K562 (cell line): ENCODE measurements at regions not wholly inside any gene's neighbourhood (a gene's known extent, or its start where the extent isn't known, plus 50 kb on each side); places are given as distances from the start of the nearest gene placed in this dataset.

ENCODE experiments used
- ATAC-seq: fragments of 200-7000 bp; cut with Tn5 transposase; 3 replicates; pipeline ENCODE4 v1.9.1; 2020; ENCODE audit warnings: moderate library complexity
- BruUV-seq: library from RNA; stranded (reverse); fragments of 400-500 nt; replicated peaks from 2 replicates; lab custom pipeline; 2021; lab: Mats Ljungman, UMichigan
- CTCF ChIA-PET: fragments of 300-600 bp; formaldehyde crosslinking; extraction: SDS; loops from one replicate; lab custom pipeline; 2021; ENCODE audit warnings: low intra/inter-chr PET ratio; lab: Yijun Ruan, JAX
- POLR2A ChIA-PET: fragments of 300-600, 350-650 bp; sonication (Branson Sonifier 250); formaldehyde crosslinking; extraction: SDS; loops from one replicate; lab custom pipeline; 2021; ENCODE audit warnings: antibody characterized with exemption, inconsistent platforms; lab: Yijun Ruan, JAX
- DNase-seq, 4 experiments: peaks; one replicate each; pipeline versions ENCODE4 v3.0.0 to v3.0.0-alpha.2; 2011 to 2018; ENCODE audit warnings: low spot score in 3 of 4, mixed read lengths in 3 of 4; ENCODE audit errors: extremely low read depth in 1 of 4
- FAIRE-seq: peaks from 2 replicates; lab custom pipeline; 2011; peaks lifted over from hg19 to GRCh38; lab: Jason Lieb, UNC
- H2AFZ ChIP-seq: 2 replicates; pipeline ENCODE4 v1.6.0; 2011; ENCODE audit warnings: low read depth, low read length, control low read depth, inconsistent platforms
- H3K27ac ChIP-seq: fragments of 200-600 bp; 3 replicates; pipeline ENCODE4 v1.8.0; 2011; ENCODE audit warnings: low read depth, mild to moderate bottlenecking, control low read depth, inconsistent platforms, low read length, moderate library complexity, mixed read lengths; ENCODE audit errors: extremely low read depth
- H3K27me3 ChIP-seq, 2 experiments: fragments of 300-600 bp in 1 of 2; 2 replicates in 1 of 2; 3 replicates in 1 of 2; pipeline versions ENCODE4 v1.6.0 to v1.8.0; 2011; ENCODE audit warnings: inconsistent platforms in 2 of 2, low read length in 2 of 2, mild to moderate bottlenecking in 1 of 2, mixed read lengths in 1 of 2, moderate library complexity in 1 of 2; ENCODE audit not compliant: control insufficient read depth in 2 of 2, insufficient read depth in 2 of 2
- H3K36me3 ChIP-seq: fragments of 300-600 bp; 3 replicates; pipeline ENCODE4 v1.8.0; 2011; ENCODE audit warnings: mild to moderate bottlenecking, low read length, inconsistent platforms; ENCODE audit not compliant: control insufficient read depth, insufficient read depth
- H3K4me1 ChIP-seq, 2 experiments: fragments of 200-600 bp in 1 of 2; replicated peaks in 1 of 2; 2 replicates in 1 of 2; 3 replicates in 1 of 2; pipeline versions ENCODE4 v1.5.1 to v1.8.0; 2011; ENCODE audit warnings: inconsistent platforms in 2 of 2, low read length in 2 of 2, mild to moderate bottlenecking in 1 of 2, mixed read lengths in 1 of 2, moderate library complexity in 1 of 2; ENCODE audit not compliant: control insufficient read depth in 2 of 2, insufficient read depth in 2 of 2
- H3K4me2 ChIP-seq: 2 replicates; pipeline ENCODE4 v1.6.1; 2011; ENCODE audit warnings: low read length, control low read depth, inconsistent platforms, mixed read lengths; ENCODE audit not compliant: insufficient read depth
- H3K4me3 ChIP-seq: fragments of 200-600 bp; sonication (generic), shearing (Covaris generic); 2 replicates; pipeline ENCODE4 v1.5.1; 2016; ENCODE audit warnings: control low read depth, inconsistent platforms
- H3K79me2 ChIP-seq: fragments of 200-600 bp; 3 replicates; pipeline ENCODE4 v1.8.0; 2011; ENCODE audit warnings: low read length, inconsistent platforms; ENCODE audit not compliant: control insufficient read depth, insufficient read depth
- H3K9ac ChIP-seq, 2 experiments: 2 replicates each; pipeline versions ENCODE4 v1.6.0 to v1.6.1; 2011; ENCODE audit warnings: low read depth in 2 of 2, low read length in 2 of 2, control low read depth in 1 of 2, inconsistent platforms in 1 of 2, mild to moderate bottlenecking in 1 of 2, mixed read lengths in 1 of 2; ENCODE audit not compliant: insufficient read depth in 1 of 2
- H3K9me1 ChIP-seq: one replicate; pipeline ENCODE4 v1.6.0; 2011; ENCODE audit warnings: inconsistent platforms, mild to moderate bottlenecking, low read length, moderate library complexity; ENCODE audit not compliant: control insufficient read depth, insufficient read depth
- H3K9me3 ChIP-seq: replicated peaks from 2 replicates; pipeline ENCODE4 v1.5.1; 2011; ENCODE audit warnings: low read depth, low read length, inconsistent platforms; ENCODE audit not compliant: control insufficient read depth, insufficient read depth
- H4K20me1 ChIP-seq: replicated peaks from 2 replicates; pipeline ENCODE4 v1.6.1; 2011; ENCODE audit warnings: low read length, inconsistent platforms, mixed read lengths; ENCODE audit not compliant: control insufficient read depth, insufficient read depth
- CEBPG ChIP-seq, 3 experiments: fragments of 200-800 bp in 1 of 3; sonication (Bioruptor generic) in 1 of 3; sonication (generic) in 1 of 3; formaldehyde crosslinking in 1 of 3; IDR thresholded peaks in 2 of 3; conservative IDR thresholded peaks in 1 of 3; 2 replicates each; pipeline versions ENCODE4 v1.6.1 to v1.8.0; 2016 to 2022; ENCODE audit warnings: missing compliant biosample characterization in 2 of 3, missing genetic modification characterization in 2 of 3, mild to moderate bottlenecking in 1 of 3, missing genetic modification reagents in 1 of 3
- CHD4 ChIP-seq: fragments of 200-600 bp; sonication (generic); IDR thresholded peaks from 3 replicates; pipeline ENCODE4 v1.6.1; 2012; ENCODE audit warnings: low read depth, mild to moderate bottlenecking, mixed read lengths, low read length, inconsistent platforms; ENCODE audit not compliant: insufficient read depth, insufficient replicate concordance, poor library complexity, severe bottlenecking
- ELF4 ChIP-seq: fragments of 450-650 bp; formaldehyde crosslinking; IDR thresholded peaks from 2 replicates; pipeline ENCODE4 v1.4.0; 2022; ENCODE audit warnings: missing genetic modification characterization
- GTF2E2 ChIP-seq: fragments of 200-800 bp; sonication (Bioruptor generic); IDR thresholded peaks from 2 replicates; pipeline ENCODE4 v1.6.1; 2016; ENCODE audit warnings: missing genetic modification characterization, missing compliant biosample characterization
- KLF16 ChIP-seq: IDR thresholded peaks from 2 replicates; pipeline ENCODE4 v1.6.1; 2016; ENCODE audit warnings: antibody characterized with exemption
- MAZ ChIP-seq, 2 experiments: fragments of 450-650 bp in 1 of 2; sonication (generic) in 1 of 2; formaldehyde crosslinking; IDR thresholded peaks in 1 of 2; conservative IDR thresholded peaks in 1 of 2; 2 replicates each; pipeline versions ENCODE4 v1.4.0 to v1.5.0; 2020; ENCODE audit warnings: mild to moderate bottlenecking in 1 of 2, missing genetic modification reagents in 1 of 2
- NCOR1 ChIP-seq: fragments of 450-650 bp; IDR thresholded peaks from 2 replicates; pipeline ENCODE4 v1.6.1; 2016; ENCODE audit warnings: mild to moderate bottlenecking, moderate library complexity
- RBFOX2 ChIP-seq: fragments of 200-400 bp; formaldehyde crosslinking; IDR thresholded peaks from 2 replicates; pipeline ENCODE4 v1.6.1; 2017; ENCODE audit warnings: low read depth, mild to moderate bottlenecking, low read length, moderate library complexity
- THRAP3 ChIP-seq: fragments of 450-650 bp; IDR thresholded peaks from 2 replicates; pipeline ENCODE4 v1.6.1; 2016; ENCODE audit warnings: mild to moderate bottlenecking, inconsistent platforms, borderline replicate concordance
- ZBTB12 ChIP-seq: fragments of 250-450 bp; sonication (Bioruptor Pico); IDR thresholded peaks from 2 replicates; pipeline ENCODE4 v1.4.0; 2020
- ZC3H11A ChIP-seq: IDR thresholded peaks from 2 replicates; pipeline ENCODE4 v1.6.1; 2012; ENCODE audit warnings: low read depth, low read length, improper control_type of control experiment
- ZNF57 ChIP-seq: fragments of 450-650 bp; formaldehyde crosslinking; IDR thresholded peaks from 2 replicates; pipeline ENCODE4 v1.4.0; 2020; ENCODE audit warnings: mild to moderate bottlenecking, moderate library complexity
- ZNF766 ChIP-seq: fragments of 200-800 bp; sonication (Bioruptor generic); conservative IDR thresholded peaks from 2 replicates; pipeline ENCODE4 v1.6.1; 2016; ENCODE audit warnings: missing genetic modification characterization, missing compliant biosample characterization
- WGBS: fragments of 100-300 bp; shearing (Covaris generic); methylation state at CpG from one replicate; pipeline ENCODE4 v1.1.6; 2016; ENCODE audit warnings: low coverage, mixed read lengths; ENCODE audit not compliant: insufficient coverage; ENCODE audit errors: missing lambda C conversion rate; 5-methylcytosine and 5-hydroxymethylcytosine counted together
- in situ Hi-C: fragments of 300-500 bp; cut with MboI; formaldehyde crosslinking; loops from 4 replicates; pipeline ENCODE4 v1.15.0; 2018; ENCODE audit warnings: inconsistent platforms, mixed read lengths
- intact Hi-C: fragments of 100-400 bp; cut with micrococcal nuclease; formaldehyde crosslinking; loops from 2 replicates; pipeline ENCODE4 v1.14.2; 2022

GRCh38 chr10:117778241-117778640 lies 235.7 kb downstream of the EMX2 start (continued):
- TF ChIP-seq GTF2E2 = no peak

GRCh38 chr10:117780411-117780810 lies 237.9 kb downstream of the EMX2 start:
- Histone ChIP-seq H3K9ac (no peak overlapping the region), H3K4me2 (no peak overlapping the region), H3K79me2 (no peaks in the 10 kb centered on the region), H3K27ac (no peak overlapping the region), H3K9me3 (no peaks in the 10 kb centered on the region), H3K9me1 (no peaks in the 10 kb centered on the region), H2AFZ (no peak overlapping the region), H3K4me3 (no peak overlapping the region), H4K20me1 (no peaks in the 10 kb centered on the region), H3K27me3 (peaks cover 0 to 16% of the 10 kb centered on the region in 2 experiments; a peak in 2 of 5 replicates), H3K36me3 (no peaks in the 10 kb centered on the region), H3K4me1 (no peaks in the 10 kb centered on the region)
- ChIA-PET POLR2A (interaction anchor here (0.8 kb wide), 1 partner anchor 13 kb away, joined by 3 read pairs; no protein-coding TSS in a partner anchor), CTCF (no interaction called here)
- no peak for FAIRE-seq
- no peak for DNase-seq
- BruUV-seq = no TSS peak
- TF ChIP-seq CEBPG (CRISPR knock-in tag; IDR thresholded peaks at IDR 0.05) (no peak), CEBPG (tag; conservative IDR thresholded peaks at IDR 0.05 in 1 of 2, IDR thresholded peaks at IDR 0.05 in 1 of 2) (no peak), ELF4 (CRISPR knock-in tag) (no peak), RBFOX2 (no peak), KLF16 (no peak), ZC3H11A (no peak), ZNF57 (CRISPR knock-in tag) (no peak), CHD4 (no peak), ZNF766 (CRISPR knock-in tag) (no peak), MAZ (CRISPR knock-in tag; conservative IDR thresholded peaks at IDR 0.05 in 1 of 2, IDR thresholded peaks at IDR 0.05 in 1 of 2) (no peak), NCOR1 (no peak), ZBTB12 (CRISPR knock-in tag) (no peak), THRAP3 (no peak)
- no peak for ATAC-seq
- intact Hi-C loops (no loop called here), in situ Hi-C loops (no loop called here)
- 0% methylated on average over 1 of the region's 1 CpG for WGBS
